ENCODE measurements at regions not wholly inside any gene's neighbourhood (a gene's known extent, or its start where the extent isn't known, plus 50 kb on each side); places are given as distances from the start of the nearest gene placed in this dataset.

- ATAC-seq (no peak), DNase-seq (no peak)
- intact Hi-C loops (cut with DNase I) = no loop called here
Observed at GRCh38 chr2:103616891-103617290, 855.1 kb downstream of the TMEM182 start.

DNA sequence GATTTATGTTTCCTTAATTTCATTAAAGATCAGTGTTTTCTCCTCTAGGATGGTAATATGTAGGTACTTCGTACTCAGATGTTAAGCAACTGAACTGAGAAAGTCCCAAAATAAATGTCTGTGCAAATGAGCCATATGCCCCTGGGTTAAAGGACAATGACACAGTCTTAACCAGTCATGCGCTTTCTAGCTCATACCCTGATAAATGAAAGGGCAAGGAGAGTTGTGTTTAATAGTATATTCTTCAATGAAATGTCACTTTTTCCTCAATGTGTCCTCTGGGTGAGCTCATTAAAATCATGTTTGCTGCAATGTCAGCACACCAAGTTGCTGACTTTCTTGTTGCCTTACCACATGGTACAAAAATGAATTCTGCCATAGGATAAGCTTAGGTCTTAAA, 856.3 kb downstream of the TMEM182 start:
- TF ChIP-seq, protein P1, sequence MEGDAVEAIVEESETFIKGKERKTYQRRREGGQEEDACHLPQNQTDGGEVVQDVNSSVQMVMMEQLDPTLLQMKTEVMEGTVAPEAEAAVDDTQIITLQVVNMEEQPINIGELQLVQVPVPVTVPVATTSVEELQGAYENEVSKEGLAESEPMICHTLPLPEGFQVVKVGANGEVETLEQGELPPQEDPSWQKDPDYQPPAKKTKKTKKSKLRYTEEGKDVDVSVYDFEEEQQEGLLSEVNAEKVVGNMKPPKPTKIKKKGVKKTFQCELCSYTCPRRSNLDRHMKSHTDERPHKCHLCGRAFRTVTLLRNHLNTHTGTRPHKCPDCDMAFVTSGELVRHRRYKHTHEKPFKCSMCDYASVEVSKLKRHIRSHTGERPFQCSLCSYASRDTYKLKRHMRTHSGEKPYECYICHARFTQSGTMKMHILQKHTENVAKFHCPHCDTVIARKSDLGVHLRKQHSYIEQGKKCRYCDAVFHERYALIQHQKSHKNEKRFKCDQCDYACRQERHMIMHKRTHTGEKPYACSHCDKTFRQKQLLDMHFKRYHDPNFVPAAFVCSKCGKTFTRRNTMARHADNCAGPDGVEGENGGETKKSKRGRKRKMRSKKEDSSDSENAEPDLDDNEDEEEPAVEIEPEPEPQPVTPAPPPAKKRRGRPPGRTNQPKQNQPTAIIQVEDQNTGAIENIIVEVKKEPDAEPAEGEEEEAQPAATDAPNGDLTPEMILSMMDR (IDR thresholded peaks at IDR 0.05) = no peak
- intact Hi-C loops (cut with DNase I) = no loop called here
- peaks cover 17% of the 10 kb centered on the region for H3K9me3 ChIP-seq
- ATAC-seq (no peak), DNase-seq (no peak)
- H3K27me3 ChIP-seq (ENCODE audit: low read depth) = no peaks in the 10 kb centered on the region
- H3K4me3 ChIP-seq = no peak overlapping the region
- no peaks in the 10 kb centered on the region for H3K4me1 ChIP-seq
- H3K36me3 ChIP-seq = no peaks in the 10 kb centered on the region
- no peak overlapping the region for H3K27ac ChIP-seq

More at GRCh38 chr2:103616891-103617290, 855.1 kb downstream of the TMEM182 start:
- Histone ChIP-seq H3K27ac (no peak overlapping the region), H3K27me3 (ENCODE audit: low read depth) (no peaks in the 10 kb centered on the region), H3K36me3 (no peaks in the 10 kb centered on the region), H3K9me3 (peaks cover 13% of the 10 kb centered on the region), H3K4me1 (no peaks in the 10 kb centered on the region), H3K4me3 (no peak overlapping the region)
- TF ChIP-seq, protein P1 (IDR thresholded peaks at IDR 0.05) = no peak

DNA sequence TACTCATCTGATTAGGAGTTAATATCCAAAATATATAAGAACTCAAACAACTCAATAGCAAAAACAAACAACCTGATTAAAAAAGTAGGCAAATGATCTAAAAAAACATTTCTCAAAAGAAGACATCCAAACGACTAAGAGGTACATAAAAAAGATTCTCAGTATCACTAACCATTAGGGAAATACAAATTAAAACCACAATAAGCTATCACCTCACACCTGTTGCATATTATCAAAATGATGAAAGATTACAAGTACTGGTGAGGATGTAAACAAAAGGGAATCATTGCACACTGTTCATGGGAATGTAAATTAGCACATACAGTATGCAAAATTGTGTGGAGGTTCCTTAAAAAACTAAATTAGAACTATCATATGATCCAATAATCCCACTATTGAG, 865.5 kb downstream of the TMEM182 start:
- DNase-seq = no peak
- TF ChIP-seq, protein P1 (IDR thresholded peaks at IDR 0.05) = no peak
- H3K27me3 ChIP-seq (ENCODE audit: low read depth) = no peaks in the 10 kb centered on the region
- H3K4me1 ChIP-seq = no peaks in the 10 kb centered on the region
- intact Hi-C loops (cut with DNase I) = no loop called here
- ATAC-seq = no peak
- no peak overlapping the region for H3K27ac ChIP-seq
- H3K4me3 ChIP-seq = no peak overlapping the region
- no peaks in the 10 kb centered on the region for H3K36me3 ChIP-seq
- no peaks in the 10 kb centered on the region for H3K9me3 ChIP-seq

- Histone ChIP-seq H3K27me3 (ENCODE audit: low read depth) (no peaks in the 10 kb centered on the region), H3K36me3 (no peaks in the 10 kb centered on the region), H3K4me1 (no peaks in the 10 kb centered on the region), H3K4me3 (no peak overlapping the region), H3K27ac (no peak overlapping the region), H3K9me3 (no peaks in the 10 kb centered on the region)
- DNase-seq (no peak), ATAC-seq (no peak)
- TF ChIP-seq, protein P1 (IDR thresholded peaks at IDR 0.05) = no peak
- intact Hi-C loops (cut with DNase I) = no loop called here
Observed at GRCh38 chr2:103638978-103639377, 877.1 kb downstream of the TMEM182 start.

GRCh38 chr2:103656558-103656957, 894.7 kb downstream of the TMEM182 start:
- intact Hi-C loops (cut with DNase I) = no loop called here
- Histone ChIP-seq H3K9me3 (no peaks in the 10 kb centered on the region), H3K27ac (no peak overlapping the region), H3K4me3 (no peak overlapping the region), H3K27me3 (ENCODE audit: low read depth) (no peaks in the 10 kb centered on the region), H3K4me1 (no peaks in the 10 kb centered on the region), H3K36me3 (no peaks in the 10 kb centered on the region)
- DNase-seq (no peak), ATAC-seq (no peak)
- TF ChIP-seq, protein P1 (IDR thresholded peaks at IDR 0.05) = no peak

GRCh38 chr2:103660519-103660918, 898.7 kb downstream of the TMEM182 start:
- Histone ChIP-seq H3K4me3 (no peak overlapping the region), H3K27me3 (ENCODE audit: low read depth) (no peaks in the 10 kb centered on the region), H3K36me3 (no peaks in the 10 kb centered on the region), H3K4me1 (no peaks in the 10 kb centered on the region), H3K9me3 (no peaks in the 10 kb centered on the region), H3K27ac (no peak overlapping the region)
- intact Hi-C loops (cut with DNase I) = no loop called here
- DNase-seq = no peak
- TF ChIP-seq, protein P1 (IDR thresholded peaks at IDR 0.05) = no peak
- ATAC-seq = no peak

Measured in lower lobe of right lung (tissue), 2 donors.